Caco-2 (cell line): ENCODE measurements at regions not wholly inside any gene's neighbourhood (a gene's known extent, or its start where the extent isn't known, plus 50 kb on each side); places are given as distances from the start of the nearest gene placed in this dataset.

Experiments
- BruUV-seq: library from RNA; stranded (reverse); fragments of 400-500 nt; replicated peaks from 2 replicates; lab custom pipeline; 2021; lab: Mats Ljungman, UMichigan
- CTCF ChIA-PET: fragments of 300-600 bp; sonication (Branson Sonifier 250); formaldehyde crosslinking; loops from one replicate; lab custom pipeline; 2022; ENCODE audit warnings: antibody characterized with exemption; lab: Charles Lee
- POLR2A ChIA-PET: fragments of 300-600 bp; sonication (Branson Sonifier 250); formaldehyde crosslinking; loops from one replicate; lab custom pipeline; 2022; ENCODE audit warnings: antibody characterized with exemption; lab: Charles Lee
- DNase-seq, 2 experiments: peaks; one replicate each; pipeline versions ENCODE4 v3.0.0 to v3.0.0-alpha.2; 2020 to 2022
- H3K27me3 ChIP-seq: replicated peaks from 2 replicates; pipeline ENCODE4 v1.6.0; 2011; ENCODE audit warnings: low read length; ENCODE audit not compliant: control insufficient read depth, insufficient read depth
- H3K36me3 ChIP-seq: 2 replicates; pipeline ENCODE4 v1.5.1; 2011; ENCODE audit warnings: low read length; ENCODE audit not compliant: control insufficient read depth, insufficient read depth
- H3K4me1 ChIP-seq: fragments of 250-450 bp; sonication (Bioruptor Pico); 2 replicates; pipeline ENCODE4 v1.5.1; 2020; ENCODE audit warnings: mild to moderate bottlenecking
- H3K4me3 ChIP-seq: 2 replicates; pipeline ENCODE4 v1.5.1; 2011; ENCODE audit warnings: low read depth, mild to moderate bottlenecking, control low read depth, low read length
- H3K9me3 ChIP-seq: fragments of 250-450 bp; sonication (Bioruptor Pico); 2 replicates; pipeline ENCODE4 v1.5.1; 2020; ENCODE audit warnings: mild to moderate bottlenecking, moderate library complexity
- H3K27ac Mint-ChIP-seq: one replicate; pipeline ENCODE4 v1.8.0; 2022; ENCODE audit warnings: mixed read lengths; ENCODE audit not compliant: unreplicated experiment
- H3K27me3 Mint-ChIP-seq: one replicate; pipeline ENCODE4 v1.8.0; 2022; ENCODE audit warnings: mixed read lengths; ENCODE audit not compliant: insufficient read depth, unreplicated experiment
- H3K36me3 Mint-ChIP-seq: one replicate; pipeline ENCODE4 v1.8.0; 2022; ENCODE audit warnings: mild to moderate bottlenecking, mixed read lengths; ENCODE audit not compliant: insufficient read depth, unreplicated experiment
- H3K4me1 Mint-ChIP-seq: one replicate; pipeline ENCODE4 v1.8.0; 2022; ENCODE audit warnings: low read depth, mixed read lengths; ENCODE audit not compliant: unreplicated experiment
- H3K4me3 Mint-ChIP-seq: one replicate; pipeline ENCODE4 v1.8.0; 2022; ENCODE audit warnings: mild to moderate bottlenecking, moderate library complexity, mixed read lengths; ENCODE audit not compliant: unreplicated experiment
- H3K9me3 Mint-ChIP-seq: one replicate; pipeline ENCODE4 v1.8.0; 2022; ENCODE audit warnings: mixed read lengths; ENCODE audit not compliant: unreplicated experiment
- intact Hi-C: fragments of 100-400 bp; cut with micrococcal nuclease; formaldehyde crosslinking; loops from one replicate; pipeline ENCODE4 v1.10.0; 2022; ENCODE audit not compliant: unreplicated experiment
- TF ChIP-seq, protein P1 (sequence below), 2 experiments: fragments of 200-600 bp in 1 of 2; IDR thresholded peaks; 1 replicate in 1 of 2; 2 replicates in 1 of 2; pipeline versions ENCODE4 v1.5.1 to v1.8.0; 2011 to 2022; ENCODE audit warnings: antibody characterized with exemption in 1 of 2, control low read depth in 1 of 2, inconsistent platforms in 1 of 2, low read depth in 1 of 2, low read length in 1 of 2, mild to moderate bottlenecking in 1 of 2, moderate library complexity in 1 of 2; ENCODE audit not compliant: insufficient read depth in 1 of 2, severe bottlenecking in 1 of 2, unreplicated experiment in 1 of 2

DNA sequence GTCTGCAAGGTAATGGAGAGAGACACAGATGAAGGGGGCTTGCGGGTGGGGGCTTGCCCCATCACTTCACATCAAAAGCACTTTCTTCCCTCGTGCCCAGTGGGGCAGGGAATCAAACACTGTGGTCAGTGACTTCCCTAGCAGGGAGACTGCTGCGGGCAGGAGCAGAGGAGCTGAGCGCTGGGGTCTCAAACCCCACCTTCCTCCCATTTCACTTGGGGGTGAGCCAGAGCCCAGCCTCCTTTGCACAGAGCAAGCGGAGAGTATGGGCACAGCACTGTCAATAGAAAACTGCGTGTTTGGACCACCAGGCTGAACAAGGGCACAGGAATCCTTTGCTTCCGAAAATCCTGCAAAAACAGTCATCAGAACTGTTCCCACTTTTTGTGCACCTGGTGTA is 355.8 kb upstream of the MKI67 start:
- H3K4me3 ChIP-seq, result no peak overlapping the region
- H3K27ac Mint-ChIP-seq, result no peak overlapping the region
- no peaks in the 10 kb centered on the region for H3K4me1 ChIP-seq
- H3K4me1 Mint-ChIP-seq, result no peaks in the 10 kb centered on the region
- no TSS peak for BruUV-seq
- DNase-seq, result no peak
- POLR2A ChIA-PET, result no interaction called here
- TF ChIP-seq, protein P1, sequence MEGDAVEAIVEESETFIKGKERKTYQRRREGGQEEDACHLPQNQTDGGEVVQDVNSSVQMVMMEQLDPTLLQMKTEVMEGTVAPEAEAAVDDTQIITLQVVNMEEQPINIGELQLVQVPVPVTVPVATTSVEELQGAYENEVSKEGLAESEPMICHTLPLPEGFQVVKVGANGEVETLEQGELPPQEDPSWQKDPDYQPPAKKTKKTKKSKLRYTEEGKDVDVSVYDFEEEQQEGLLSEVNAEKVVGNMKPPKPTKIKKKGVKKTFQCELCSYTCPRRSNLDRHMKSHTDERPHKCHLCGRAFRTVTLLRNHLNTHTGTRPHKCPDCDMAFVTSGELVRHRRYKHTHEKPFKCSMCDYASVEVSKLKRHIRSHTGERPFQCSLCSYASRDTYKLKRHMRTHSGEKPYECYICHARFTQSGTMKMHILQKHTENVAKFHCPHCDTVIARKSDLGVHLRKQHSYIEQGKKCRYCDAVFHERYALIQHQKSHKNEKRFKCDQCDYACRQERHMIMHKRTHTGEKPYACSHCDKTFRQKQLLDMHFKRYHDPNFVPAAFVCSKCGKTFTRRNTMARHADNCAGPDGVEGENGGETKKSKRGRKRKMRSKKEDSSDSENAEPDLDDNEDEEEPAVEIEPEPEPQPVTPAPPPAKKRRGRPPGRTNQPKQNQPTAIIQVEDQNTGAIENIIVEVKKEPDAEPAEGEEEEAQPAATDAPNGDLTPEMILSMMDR (IDR thresholded peaks at IDR 0.05; ENCODE audit: insufficient read depth in 1 of 2, low read depth in 1 of 2, low read length in 1 of 2, severe bottlenecking in 1 of 2, unreplicated experiment in 1 of 2), result no peak
- CTCF ChIA-PET, result no interaction called here
- H3K36me3 Mint-ChIP-seq, result no peaks in the 10 kb centered on the region
- H3K27me3 Mint-ChIP-seq, result peaks cover 21% of the 10 kb centered on the region
- H3K9me3 Mint-ChIP-seq, result no peaks in the 10 kb centered on the region
- intact Hi-C loops, result no loop called here
- H3K9me3 ChIP-seq, result no peaks in the 10 kb centered on the region
- H3K27me3 ChIP-seq, result no peaks in the 10 kb centered on the region
- no peaks in the 10 kb centered on the region for H3K36me3 ChIP-seq
- no peak overlapping the region for H3K4me3 Mint-ChIP-seq

DNA sequence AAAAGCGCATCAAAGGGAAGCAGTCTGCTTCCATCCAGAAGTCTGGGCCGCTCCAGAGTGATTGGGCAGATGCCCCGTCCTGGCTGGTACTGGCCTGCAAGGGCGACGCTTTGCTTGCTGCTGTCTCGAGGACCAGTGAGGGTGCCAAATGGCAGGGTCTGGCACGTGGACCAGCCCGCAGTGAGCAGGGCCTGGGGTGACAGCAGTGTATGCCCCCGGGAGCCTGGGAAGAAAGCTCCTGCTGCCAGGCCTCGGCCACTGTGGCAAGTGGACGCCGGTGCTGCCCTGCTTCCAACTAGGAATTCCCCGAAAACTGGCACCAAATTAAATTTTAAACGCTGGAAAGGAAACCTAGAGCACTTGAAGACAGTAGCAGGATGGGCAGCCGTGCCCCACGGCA is 357.0 kb upstream of the MKI67 start:
- Histone ChIP-seq H3K9me3 (no peaks in the 10 kb centered on the region), H3K4me1 (no peaks in the 10 kb centered on the region), H3K36me3 (no peaks in the 10 kb centered on the region), H3K27me3 (no peaks in the 10 kb centered on the region), H3K4me3 (no peak overlapping the region)
- no peak overlapping the region for H3K27ac Mint-ChIP-seq
- no peaks in the 10 kb centered on the region for H3K4me1 Mint-ChIP-seq
- H3K4me3 Mint-ChIP-seq, result no peak overlapping the region
- H3K27me3 Mint-ChIP-seq, result peaks cover 21% of the 10 kb centered on the region
- H3K36me3 Mint-ChIP-seq, result no peaks in the 10 kb centered on the region
- ChIA-PET POLR2A (no interaction called here), CTCF (no interaction called here)
- no peak for DNase-seq
- TF ChIP-seq, protein P1 (IDR thresholded peaks at IDR 0.05; ENCODE audit: insufficient read depth in 1 of 2, low read depth in 1 of 2, low read length in 1 of 2, severe bottlenecking in 1 of 2, unreplicated experiment in 1 of 2), result no peak
- no TSS peak for BruUV-seq
- intact Hi-C loops, result no loop called here
- no peaks in the 10 kb centered on the region for H3K9me3 Mint-ChIP-seq

DNA sequence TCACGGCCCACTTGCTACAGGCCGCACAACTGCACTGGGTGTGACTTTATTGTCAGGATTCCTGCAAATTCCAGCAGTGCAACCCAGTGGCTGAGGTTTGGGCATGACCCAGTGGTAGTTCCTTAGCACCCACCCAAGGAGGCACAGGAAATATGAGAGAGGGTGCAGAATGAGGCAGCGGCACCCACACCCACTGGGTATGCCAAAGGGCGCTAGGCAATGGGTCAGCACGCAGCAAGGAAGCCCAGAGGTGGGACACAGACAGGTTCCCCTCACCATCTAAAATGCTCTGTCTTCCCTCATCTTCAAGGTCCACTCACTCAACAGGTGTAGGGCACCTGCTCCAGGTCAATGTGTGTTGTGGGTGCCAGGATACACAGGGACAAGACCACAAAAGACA is 357.8 kb upstream of the MKI67 start:
- Histone ChIP-seq H3K4me3 (no peak overlapping the region), H3K9me3 (no peaks in the 10 kb centered on the region), H3K36me3 (no peaks in the 10 kb centered on the region), H3K4me1 (no peaks in the 10 kb centered on the region), H3K27me3 (no peaks in the 10 kb centered on the region)
- no peak for DNase-seq
- no peaks in the 10 kb centered on the region for H3K36me3 Mint-ChIP-seq
- intact Hi-C loops, result no loop called here
- POLR2A ChIA-PET, result no interaction called here
- CTCF ChIA-PET, result no interaction called here
- TF ChIP-seq, protein P1 (IDR thresholded peaks at IDR 0.05; ENCODE audit: insufficient read depth in 1 of 2, low read depth in 1 of 2, low read length in 1 of 2, severe bottlenecking in 1 of 2, unreplicated experiment in 1 of 2), result no peak
- H3K27me3 Mint-ChIP-seq, result peaks cover 21% of the 10 kb centered on the region
- no peak overlapping the region for H3K4me3 Mint-ChIP-seq
- no TSS peak for BruUV-seq
- no peaks in the 10 kb centered on the region for H3K4me1 Mint-ChIP-seq
- no peaks in the 10 kb centered on the region for H3K9me3 Mint-ChIP-seq
- no peak overlapping the region for H3K27ac Mint-ChIP-seq
